Testis (tissue), 2 donors: ENCODE measurements at regions not wholly inside any gene's neighbourhood (a gene's known extent, or its start where the extent isn't known, plus 50 kb on each side); places are given as distances from the start of the nearest gene placed in this dataset.

Experiments used
- POLR2A ChIP-seq: fragments of 450-650 bp; IDR thresholded peaks from one replicate; pipeline ENCODE4 v1.6.1; 2017; ENCODE audit warnings: antibody characterized with exemption, mild to moderate bottlenecking, moderate library complexity
- TF ChIP-seq, protein P1 (sequence below), 3 experiments: fragments of 450-650 bp in 2 of 3; fragments of 200-600 bp in 1 of 3; sonication (generic) in 1 of 3; IDR thresholded peaks; one replicate each; pipeline ENCODE4 v1.5.1; 2016 to 2019; ENCODE audit warnings: antibody characterized with exemption in 3 of 3, mild to moderate bottlenecking in 2 of 3, moderate library complexity in 1 of 3

DNA sequence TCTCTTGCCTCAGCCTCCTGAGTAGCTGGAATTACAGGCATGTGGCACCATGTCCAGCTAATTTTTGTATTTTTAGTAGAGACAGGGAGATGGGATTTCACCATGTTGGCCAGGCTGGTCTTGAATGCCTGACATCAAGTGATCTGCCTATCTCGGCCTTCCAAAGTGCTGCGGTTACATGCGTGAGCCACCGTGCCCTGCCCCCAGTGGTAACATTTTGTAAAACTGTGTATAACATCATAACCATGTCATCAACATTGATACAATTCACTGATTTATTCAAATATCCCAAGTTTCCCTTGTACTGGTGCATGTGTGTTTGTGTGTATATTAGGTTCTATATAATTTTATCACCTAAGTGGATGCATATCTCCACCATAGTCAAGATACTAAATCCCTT lies 70.0 kb downstream of the PDCL3 start:
- TF ChIP-seq, protein P1, sequence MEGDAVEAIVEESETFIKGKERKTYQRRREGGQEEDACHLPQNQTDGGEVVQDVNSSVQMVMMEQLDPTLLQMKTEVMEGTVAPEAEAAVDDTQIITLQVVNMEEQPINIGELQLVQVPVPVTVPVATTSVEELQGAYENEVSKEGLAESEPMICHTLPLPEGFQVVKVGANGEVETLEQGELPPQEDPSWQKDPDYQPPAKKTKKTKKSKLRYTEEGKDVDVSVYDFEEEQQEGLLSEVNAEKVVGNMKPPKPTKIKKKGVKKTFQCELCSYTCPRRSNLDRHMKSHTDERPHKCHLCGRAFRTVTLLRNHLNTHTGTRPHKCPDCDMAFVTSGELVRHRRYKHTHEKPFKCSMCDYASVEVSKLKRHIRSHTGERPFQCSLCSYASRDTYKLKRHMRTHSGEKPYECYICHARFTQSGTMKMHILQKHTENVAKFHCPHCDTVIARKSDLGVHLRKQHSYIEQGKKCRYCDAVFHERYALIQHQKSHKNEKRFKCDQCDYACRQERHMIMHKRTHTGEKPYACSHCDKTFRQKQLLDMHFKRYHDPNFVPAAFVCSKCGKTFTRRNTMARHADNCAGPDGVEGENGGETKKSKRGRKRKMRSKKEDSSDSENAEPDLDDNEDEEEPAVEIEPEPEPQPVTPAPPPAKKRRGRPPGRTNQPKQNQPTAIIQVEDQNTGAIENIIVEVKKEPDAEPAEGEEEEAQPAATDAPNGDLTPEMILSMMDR (IDR thresholded peaks at IDR 0.05) = no peak
- TF ChIP-seq POLR2A = no peak
